Stimulated activated CD4-positive, alpha-beta T cell treated with anti-CD3 and anti-CD28 coated beads, Interleukin-12 subunit alpha, Interleukin-12 subunit beta, amount 100 ng/mL, for 48 hours (primary cell): ENCODE measurements at regions not wholly inside any gene's neighbourhood (a gene's known extent, or its start where the extent isn't known, plus 50 kb on each side); places are given as distances from the start of the nearest gene placed in this dataset.

Experiments
- DNase-seq, 3 donors: peaks; one replicate each; pipeline ENCODE4 v3.0.0-alpha.2; 2020; ENCODE audit warnings: low read depth in 2 of 3, low spot score in 1 of 3

GRCh38 chr10:121069061-121069850 is 218.1 kb downstream of the WDR11 start:
- no peak for DNase-seq

- DNase-seq: no peak
Measured at GRCh38 chr10:121070275-121071070, 219.3 kb downstream of the WDR11 start.

- DNase-seq: no peak
Measured at GRCh38 chr10:121071901-121072300, 220.7 kb downstream of the WDR11 start.

GRCh38 chr10:121073728-121074127 is 222.6 kb downstream of the WDR11 start:
- no peak for DNase-seq

- no peak for DNase-seq
Measured at GRCh38 chr10:121076776-121077715, 225.9 kb downstream of the WDR11 start.

- no peak for DNase-seq
Measured at GRCh38 chr10:121078036-121078435, 226.9 kb downstream of the WDR11 start.

- no peak for DNase-seq
Measured at GRCh38 chr10:121078672-121079102, 227.5 kb downstream of the WDR11 start.

GRCh38 chr10:121079226-121079625 is 228.1 kb downstream of the WDR11 start:
- no peak for DNase-seq

- no peak for DNase-seq
Measured at GRCh38 chr10:121080281-121080891, 229.2 kb downstream of the WDR11 start.

GRCh38 chr10:121081306-121081705 is 230.1 kb downstream of the WDR11 start:
- no peak for DNase-seq

GRCh38 chr10:121082984-121083383 is 231.8 kb downstream of the WDR11 start:
- no peak for DNase-seq

GRCh38 chr10:121084016-121084674 is 233.0 kb downstream of the WDR11 start:
- no peak for DNase-seq

GRCh38 chr10:121084675-121085070 is 233.5 kb downstream of the WDR11 start:
- no peak for DNase-seq

- DNase-seq: no peak
Measured at GRCh38 chr10:121085367-121085766, 234.2 kb downstream of the WDR11 start.

- no peak for DNase-seq
Measured at GRCh38 chr10:121087129-121087528, 236.0 kb downstream of the WDR11 start.

GRCh38 chr10:121087688-121088087 is 236.5 kb downstream of the WDR11 start:
- no peak for DNase-seq

GRCh38 chr10:121088524-121088923 is 237.4 kb downstream of the WDR11 start:
- no peak for DNase-seq

- DNase-seq: no peak
Measured at GRCh38 chr10:121089434-121089833, 238.3 kb downstream of the WDR11 start.

GRCh38 chr10:121091961-121092719 is 241.0 kb downstream of the WDR11 start:
- no peak for DNase-seq

- no peak for DNase-seq
Measured at GRCh38 chr10:121092720-121093095, 241.5 kb downstream of the WDR11 start.
